GM21515 (cell line): ENCODE measurements at regions not wholly inside any gene's neighbourhood (a gene's known extent, or its start where the extent isn't known, plus 50 kb on each side); places are given as distances from the start of the nearest gene placed in this dataset.
"Not testable (repeated sequence)": the region's sequence is repeated elsewhere in the genome, so short reads cannot be mapped to it uniquely, and the experiment has no call there.

Experiments used
- ATAC-seq: cut with Tn5 transposase; IDR thresholded peaks from one replicate; pipeline ENCODE4 v1.9.1; 2021; ENCODE audit not compliant: unreplicated experiment

- ATAC-seq: no peak
Observed at GRCh38 chr3:118803096-118803476, 231.6 kb downstream of the IGSF11 start.

GRCh38 chr3:118805007-118805406 lies 229.6 kb downstream of the IGSF11 start:
- no peak for ATAC-seq

- ATAC-seq: no peak
Observed at GRCh38 chr3:118806423-118806822, 228.2 kb downstream of the IGSF11 start.

GRCh38 chr3:118807349-118807748 lies 227.3 kb downstream of the IGSF11 start:
- not testable (repeated sequence) for ATAC-seq

DNA sequence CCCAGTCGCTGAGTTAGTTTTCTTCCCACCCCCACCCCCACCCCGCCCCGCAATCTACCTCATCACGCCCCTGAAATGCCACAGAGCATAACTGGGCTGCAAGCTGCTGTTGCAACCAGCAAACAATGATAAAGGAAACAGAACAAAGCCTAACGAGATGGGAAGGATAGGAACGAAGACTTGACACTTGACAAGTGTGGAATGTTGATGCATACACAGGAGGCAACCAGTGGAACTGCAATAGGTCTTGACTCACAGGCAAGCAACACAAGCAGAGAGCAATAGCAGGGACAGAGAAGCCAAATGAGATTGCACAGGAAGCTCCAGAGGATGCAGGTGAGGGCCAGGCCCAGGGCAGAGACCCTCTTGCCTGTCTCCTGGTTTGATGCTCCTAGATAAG lies 225.9 kb downstream of the IGSF11 start:
- ATAC-seq: no peak

- no peak for ATAC-seq
Observed at GRCh38 chr3:118809696-118810498, 224.7 kb downstream of the IGSF11 start.

- ATAC-seq: no peak
Observed at GRCh38 chr3:118810499-118811035, 224.1 kb downstream of the IGSF11 start.

GRCh38 chr3:118811236-118811732 lies 223.4 kb downstream of the IGSF11 start:
- ATAC-seq: no peak

DNA sequence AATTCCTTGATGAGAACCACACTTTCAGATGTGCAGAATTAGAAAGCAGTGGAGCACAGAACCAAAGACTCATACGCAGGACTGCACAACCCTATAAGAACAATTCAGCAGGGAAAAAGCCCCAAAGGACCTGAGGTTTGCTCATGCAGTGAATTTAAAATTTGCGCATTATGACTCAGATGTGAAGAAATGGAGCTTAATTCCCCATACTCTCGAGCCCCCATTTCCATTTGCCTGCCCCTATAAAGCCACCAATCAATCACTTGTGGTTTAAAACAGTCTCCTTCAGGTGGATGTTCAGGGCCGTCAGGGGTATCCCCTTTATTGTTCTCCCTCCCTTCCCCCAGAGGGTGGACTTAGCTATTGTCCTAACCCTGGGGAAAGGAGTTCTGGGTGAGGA lies 221.2 kb downstream of the IGSF11 start:
- no peak for ATAC-seq

DNA sequence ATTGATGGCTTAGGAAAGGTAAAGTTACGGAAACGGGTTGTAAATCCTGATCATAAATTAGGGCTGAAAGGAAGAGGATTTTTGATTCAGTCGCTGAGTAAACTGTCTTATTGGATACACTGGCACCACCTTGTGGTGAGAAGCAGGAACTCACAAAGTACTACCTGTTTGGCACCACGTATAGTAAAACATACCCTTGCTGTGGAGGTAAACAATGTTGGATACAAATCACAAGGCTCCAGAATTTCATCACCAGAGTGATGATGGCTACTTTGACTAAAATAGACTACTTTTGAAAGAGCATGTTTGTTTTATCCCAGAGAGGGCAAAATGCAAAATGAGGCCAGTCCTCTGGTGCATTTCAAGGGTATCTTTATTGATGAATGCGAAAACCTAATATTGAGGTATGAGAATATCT lies 216.9 kb downstream of the IGSF11 start:
- peak; percentile 87 for ATAC-seq

- ATAC-seq: no peak
Observed at GRCh38 chr3:118818386-118818785, 216.3 kb downstream of the IGSF11 start.

GRCh38 chr3:118823626-118824025 lies 211.0 kb downstream of the IGSF11 start:
- ATAC-seq: no peak

GRCh38 chr3:118827446-118827845 lies 207.2 kb downstream of the IGSF11 start:
- ATAC-seq: no peak

DNA sequence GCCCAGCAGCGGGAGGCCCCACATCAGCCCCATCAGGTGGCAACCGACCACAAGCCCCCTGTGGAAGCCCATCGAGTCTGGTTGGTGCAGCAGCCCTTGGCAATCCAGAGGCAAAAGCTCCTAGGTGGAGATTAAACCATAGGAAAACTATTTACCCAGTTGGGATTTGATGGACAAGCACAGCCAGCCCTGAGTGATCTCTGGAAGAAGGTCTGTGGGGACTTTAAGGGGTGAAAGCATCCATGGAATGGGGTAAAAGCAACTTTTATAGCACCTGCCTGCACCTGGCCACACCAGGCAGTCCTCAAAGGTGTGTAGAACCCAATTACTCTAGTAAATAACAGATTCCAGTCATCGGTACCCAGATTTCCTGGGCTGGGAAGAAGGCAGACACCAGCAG lies 206.3 kb downstream of the IGSF11 start:
- no peak for ATAC-seq

DNA sequence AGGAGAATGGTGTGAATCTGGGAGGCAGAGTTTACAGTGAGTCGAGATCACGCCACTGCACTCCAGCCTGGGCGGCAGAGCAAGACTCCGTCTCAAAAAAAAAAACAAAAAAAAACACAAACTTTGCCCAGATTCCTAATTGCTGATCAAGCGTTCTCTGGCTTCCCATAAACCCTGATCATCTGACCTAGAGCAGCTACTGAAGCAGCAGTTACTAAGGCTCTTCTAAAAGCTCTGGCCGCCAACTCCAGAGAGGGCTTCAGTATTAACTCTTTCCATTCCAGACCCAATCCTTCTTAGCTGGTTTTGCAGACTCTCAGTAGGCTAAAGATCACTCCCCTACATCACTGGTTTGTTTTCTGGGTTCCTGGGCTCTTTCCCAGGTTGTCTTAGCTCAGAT lies 201.6 kb downstream of the IGSF11 start:
- no peak for ATAC-seq

GRCh38 chr3:118838871-118839270 lies 195.8 kb downstream of the IGSF11 start:
- ATAC-seq: no peak

DNA sequence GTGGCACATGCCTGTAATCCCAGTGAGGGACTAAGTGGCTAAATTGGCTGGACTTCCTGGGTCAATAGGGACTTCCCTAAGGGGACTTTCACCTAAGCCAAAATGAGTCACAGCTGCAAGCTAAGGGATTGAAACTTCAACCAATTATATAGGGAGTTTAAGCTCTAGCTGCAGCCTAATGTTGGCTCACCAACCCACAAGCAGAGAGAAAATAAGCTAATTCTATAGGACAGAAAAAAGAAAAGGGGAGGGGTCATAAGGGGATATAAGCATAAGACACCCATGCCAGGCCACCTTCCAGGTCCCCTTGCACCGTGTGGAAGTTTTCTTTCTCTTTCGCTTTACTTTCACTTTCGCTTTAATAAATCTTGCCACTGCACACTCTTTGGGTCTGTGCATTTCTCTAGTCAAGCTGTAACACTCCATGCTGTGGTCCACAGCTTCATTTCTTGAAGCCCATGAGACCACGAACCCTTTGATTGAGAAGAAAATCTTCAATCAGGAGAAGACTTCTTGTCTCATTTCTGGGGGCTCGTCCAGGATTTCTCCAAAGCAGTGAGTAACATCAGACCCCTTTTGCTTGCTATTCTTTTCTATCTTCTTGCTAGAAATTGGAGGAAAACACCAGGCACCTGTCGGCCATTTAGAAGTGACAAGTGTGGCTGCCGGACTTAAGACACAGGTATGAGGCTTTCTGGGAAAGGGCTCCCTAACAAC lies 192.3 kb downstream of the IGSF11 start:
- no peak for ATAC-seq

DNA sequence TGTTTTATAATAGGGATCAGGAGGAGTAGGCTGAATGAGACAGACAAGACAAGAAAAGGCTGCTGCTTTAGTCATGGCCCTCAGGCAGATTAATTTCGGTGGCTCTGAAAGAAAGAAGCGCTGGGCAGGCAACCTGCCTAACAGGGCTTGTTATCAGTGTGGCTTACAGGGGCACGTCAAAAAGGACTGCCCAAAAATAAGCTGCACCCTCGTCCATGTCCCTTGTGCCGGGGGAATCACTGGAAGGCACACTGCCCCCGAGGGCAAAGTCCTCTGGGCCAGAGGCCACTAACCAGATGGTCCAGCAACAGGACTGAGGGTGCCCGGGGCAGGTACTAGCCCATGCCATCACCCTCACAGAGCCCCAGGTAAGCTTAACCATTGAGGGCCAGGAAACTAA lies 188.5 kb downstream of the IGSF11 start:
- no peak for ATAC-seq
